ENCODE measurements at regions not wholly inside any gene's neighbourhood (a gene's known extent, or its start where the extent isn't known, plus 50 kb on each side); places are given as distances from the start of the nearest gene placed in this dataset.

GRCh38 chr10:17533731-17534130 lies 79.3 kb upstream of the ST8SIA6 start:
- no peak for TF ChIP-seq CTCF (IDR thresholded peaks at IDR 0.05)
- TF ChIP-seq POLR2AphosphoS5 (IDR thresholded peaks at IDR 0.05) = no peak

Measured in breast epithelium (tissue), 3 donors.